ENCODE measurements at regions not wholly inside any gene's neighbourhood (a gene's known extent, or its start where the extent isn't known, plus 50 kb on each side); places are given as distances from the start of the nearest gene placed in this dataset.

GRCh38 chr11:95547976-95548375, 241.6 kb downstream of the FAM76B start:
- TF ChIP-seq POLR2AphosphoS5 (IDR thresholded peaks at IDR 0.05; ENCODE audit: low read depth, low read length) (no peak), USF1 (IDR thresholded peaks at IDR 0.05; ENCODE audit: borderline replicate concordance, low read depth) (no peak), NRF1 (IDR thresholded peaks at IDR 0.05; ENCODE audit: low read depth, low read length) (no peak), MXI1 (IDR thresholded peaks at IDR 0.05; ENCODE audit: low read depth, low read length) (no peak)
